HEK293T (cell line): ENCODE measurements at regions not wholly inside any gene's neighbourhood (a gene's known extent, or its start where the extent isn't known, plus 50 kb on each side); places are given as distances from the start of the nearest gene placed in this dataset.
"Not testable (repeated sequence)": the region's sequence is repeated elsewhere in the genome, so short reads cannot be mapped to it uniquely, and the experiment has no call there.

ENCODE experiments used
- CTCF ChIA-PET: fragments of 350-600 bp; formaldehyde crosslinking; extraction: SDS; loops from one replicate; lab custom pipeline; 2021; ENCODE audit warnings: antibody characterized with exemption, inconsistent platforms; lab: Yijun Ruan, JAX
- POLR2A ChIA-PET: fragments of 350-600 bp; formaldehyde crosslinking; extraction: SDS; loops from one replicate; lab custom pipeline; 2020; ENCODE audit warnings: antibody characterized with exemption, inconsistent platforms; lab: Yijun Ruan, JAX
- DNase-seq: peaks from one replicate; pipeline ENCODE4 v3.0.0; 2012; ENCODE audit warnings: mixed read lengths; ENCODE audit errors: extremely low spot score
- ARNT ChIP-seq: fragments of 450-650 bp; IDR thresholded peaks from 2 replicates; pipeline ENCODE4 v1.6.1; 2017; ENCODE audit warnings: mild to moderate bottlenecking
- BHLHE40 ChIP-seq: fragments of 450-650 bp; IDR thresholded peaks from 2 replicates; pipeline ENCODE4 v1.6.1; 2016; ENCODE audit warnings: mild to moderate bottlenecking, moderate library complexity, borderline replicate concordance
- CTBP1 ChIP-seq: fragments of 450-650 bp; IDR thresholded peaks from 2 replicates; pipeline ENCODE4 v1.6.1; 2016; ENCODE audit warnings: borderline replicate concordance
- ELF4 ChIP-seq: fragments of 450-650 bp; IDR thresholded peaks from 2 replicates; pipeline ENCODE4 v1.6.1; 2017; ENCODE audit warnings: antibody characterized with exemption
- FOXA1 ChIP-seq: fragments of 450-650 bp; IDR thresholded peaks from 2 replicates; pipeline ENCODE4 v1.6.1; 2016; ENCODE audit warnings: mild to moderate bottlenecking
- FOXK2 ChIP-seq: fragments of 450-650 bp; IDR thresholded peaks from 2 replicates; pipeline ENCODE4 v1.6.1; 2016; ENCODE audit warnings: mild to moderate bottlenecking
- FOXM1 ChIP-seq: fragments of 450-650 bp; IDR thresholded peaks from 2 replicates; pipeline ENCODE4 v1.6.1; 2017; ENCODE audit warnings: mild to moderate bottlenecking, borderline replicate concordance
- HDGF ChIP-seq: fragments of 450-650 bp; IDR thresholded peaks from 2 replicates; pipeline ENCODE4 v1.6.1; 2017; ENCODE audit warnings: antibody characterized with exemption, borderline replicate concordance
- L3MBTL2 ChIP-seq: fragments of 450-650 bp; conservative IDR thresholded peaks from 2 replicates; pipeline ENCODE4 v1.6.1; 2016; ENCODE audit warnings: mild to moderate bottlenecking
- LEF1 ChIP-seq: fragments of 450-650 bp; IDR thresholded peaks from 2 replicates; pipeline ENCODE4 v1.6.1; 2017; ENCODE audit warnings: mild to moderate bottlenecking, borderline replicate concordance
- NFRKB ChIP-seq: fragments of 450-650 bp; IDR thresholded peaks from 2 replicates; pipeline ENCODE4 v1.6.1; 2016; ENCODE audit warnings: mild to moderate bottlenecking, moderate library complexity
- SP1 ChIP-seq: fragments of 450-650 bp; IDR thresholded peaks from 2 replicates; pipeline ENCODE4 v1.6.1; 2017
- SUZ12 ChIP-seq: fragments of 450-650 bp; IDR thresholded peaks from 2 replicates; pipeline ENCODE4 v1.6.1; 2016; ENCODE audit warnings: mild to moderate bottlenecking
- TARDBP ChIP-seq: fragments of 450-650 bp; IDR thresholded peaks from 2 replicates; pipeline ENCODE4 v1.6.1; 2016
- ZNF384 ChIP-seq: fragments of 450-650 bp; IDR thresholded peaks from 2 replicates; pipeline ENCODE4 v1.6.1; 2016
- TF ChIP-seq, protein P1 (sequence below): fragments of 450-650 bp; IDR thresholded peaks from 2 replicates; pipeline ENCODE4 v1.6.1; 2016

DNA sequence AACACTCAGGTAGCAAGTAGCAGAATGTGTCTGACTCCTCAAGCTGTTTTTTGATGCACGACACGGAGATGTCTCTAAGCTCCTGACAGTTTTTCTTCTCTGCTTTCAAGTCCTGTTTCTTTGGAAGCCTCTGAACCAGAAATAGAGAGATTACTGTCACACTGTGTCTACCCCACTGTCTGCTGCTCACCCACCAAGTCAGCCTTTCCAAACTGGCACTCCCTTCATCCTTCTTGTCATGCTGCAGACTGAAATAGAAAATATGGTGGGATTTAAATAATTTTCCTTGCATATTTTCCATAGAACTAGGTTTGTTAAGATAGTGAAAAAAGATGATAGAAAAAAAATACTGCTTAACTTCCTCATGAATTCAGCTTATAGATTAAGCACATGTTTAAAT, 102.5 kb upstream of the SPANXN4 start:
- ChIA-PET POLR2A (no interaction called here), CTCF (no interaction called here)
- no peak for DNase-seq
- TF ChIP-seq NFRKB (no peak), TARDBP (no peak), FOXA1 (no peak), FOXK2 (no peak), SUZ12 (no peak), L3MBTL2 (no peak), ZNF384 (no peak), ELF4 (no peak), BHLHE40 (no peak), FOXM1 (no peak), LEF1 (no peak), SP1 (no peak), CTBP1 (no peak), ARNT (no peak), HDGF (no peak)
- TF ChIP-seq, protein P1, sequence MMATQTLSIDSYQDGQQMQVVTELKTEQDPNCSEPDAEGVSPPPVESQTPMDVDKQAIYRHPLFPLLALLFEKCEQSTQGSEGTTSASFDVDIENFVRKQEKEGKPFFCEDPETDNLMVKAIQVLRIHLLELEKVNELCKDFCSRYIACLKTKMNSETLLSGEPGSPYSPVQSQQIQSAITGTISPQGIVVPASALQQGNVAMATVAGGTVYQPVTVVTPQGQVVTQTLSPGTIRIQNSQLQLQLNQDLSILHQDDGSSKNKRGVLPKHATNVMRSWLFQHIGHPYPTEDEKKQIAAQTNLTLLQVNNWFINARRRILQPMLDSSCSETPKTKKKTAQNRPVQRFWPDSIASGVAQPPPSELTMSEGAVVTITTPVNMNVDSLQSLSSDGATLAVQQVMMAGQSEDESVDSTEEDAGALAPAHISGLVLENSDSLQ: no peak

DNA sequence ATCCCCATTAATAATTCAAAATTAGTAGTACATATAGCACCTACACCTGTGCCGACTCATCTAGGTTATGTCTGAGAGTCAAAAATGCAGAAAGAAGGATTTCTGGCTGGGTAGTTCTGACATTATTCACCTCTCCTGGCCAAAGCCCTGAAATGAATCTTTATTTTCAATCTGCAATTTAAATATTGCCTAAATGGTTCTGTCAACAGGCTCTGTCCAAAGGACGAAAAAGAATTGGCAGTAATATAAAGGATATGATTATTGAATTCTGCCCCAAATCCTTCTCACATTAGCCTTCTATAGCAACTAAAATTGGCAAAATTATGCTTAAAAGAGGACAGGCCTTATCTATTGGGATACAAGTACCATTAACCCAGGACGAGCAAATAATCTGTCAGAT, 86.9 kb upstream of the SPANXN4 start:
- ChIA-PET POLR2A (no interaction called here), CTCF (no interaction called here)
- no peak for TF ChIP-seq BHLHE40
- no peak for DNase-seq

DNA sequence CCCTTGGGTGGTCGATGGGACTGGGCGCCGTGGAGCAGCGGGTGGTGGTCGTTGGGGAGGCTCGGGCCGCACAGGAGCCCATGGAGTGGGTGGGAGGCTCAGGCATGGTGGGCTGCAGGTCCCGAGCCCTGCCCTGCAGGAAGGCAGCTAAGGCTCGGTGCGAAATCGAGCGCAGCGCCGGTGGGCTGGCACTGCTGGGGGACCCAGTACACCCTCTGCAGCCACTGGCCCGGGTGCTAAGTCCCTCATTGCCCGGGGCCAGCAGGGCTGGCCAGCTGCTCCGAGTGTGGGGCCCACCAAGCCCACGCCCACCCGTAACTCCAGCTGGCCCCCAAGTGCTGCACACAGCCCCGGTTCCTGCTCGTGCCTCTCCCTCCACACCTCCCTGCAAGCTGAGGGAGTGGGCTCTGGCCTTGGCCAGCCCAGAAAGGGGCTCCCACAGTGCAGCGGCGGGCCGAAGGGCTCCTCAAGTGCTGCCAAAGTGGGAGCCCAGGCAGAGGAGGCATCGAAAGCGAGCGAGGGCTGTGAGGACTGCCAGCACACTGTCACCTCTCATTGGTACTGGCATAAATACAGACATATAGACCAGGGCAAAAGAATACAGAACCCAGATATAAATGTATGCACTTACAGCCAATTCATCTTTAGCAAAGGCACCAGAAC, 53.5 kb upstream of the SPANXN4 start:
- POLR2A ChIA-PET, CTCF ChIA-PET, DNase-seq: not testable (repeated sequence)
